ENCODE measurements at regions not wholly inside any gene's neighbourhood (a gene's known extent, or its start where the extent isn't known, plus 50 kb on each side); places are given as distances from the start of the nearest gene placed in this dataset.
"Not testable (repeated sequence)": the region's sequence is repeated elsewhere in the genome, so short reads cannot be mapped to it uniquely, and the experiment has no call there.

- ChIA-PET POLR2A (no interaction called here), CTCF (interaction anchor here (1.8 kb wide), 1 partner anchor 168 kb away, joined by 4 read pairs; no protein-coding TSS in a partner anchor)
Observed at GRCh38 chr10:43857931-43858315, 209.2 kb upstream of the ZNF32 start.

- ChIA-PET POLR2A (no interaction called here), CTCF (interaction anchor here (1.8 kb wide), 1 partner anchor 167 kb away, joined by 4 read pairs; no protein-coding TSS in a partner anchor)
Observed at GRCh38 chr10:43857206-43857930, 208.7 kb upstream of the ZNF32 start.

- ChIA-PET POLR2A (no interaction called here), CTCF (no interaction called here)
Observed at GRCh38 chr10:43856299-43856698, 207.6 kb upstream of the ZNF32 start.

GRCh38 chr10:43855667-43856210 lies 207.1 kb upstream of the ZNF32 start:
- POLR2A ChIA-PET = no interaction called here
- CTCF ChIA-PET = no interaction called here

- POLR2A ChIA-PET = no interaction called here
- CTCF ChIA-PET = no interaction called here
Observed at GRCh38 chr10:43854007-43854406, 205.3 kb upstream of the ZNF32 start.

- POLR2A ChIA-PET = no interaction called here
- CTCF ChIA-PET = no interaction called here
Observed at GRCh38 chr10:43853369-43853768, 204.7 kb upstream of the ZNF32 start.

- ChIA-PET CTCF (no interaction called here), POLR2A (no interaction called here)
Observed at GRCh38 chr10:43852644-43853214, 204.0 kb upstream of the ZNF32 start.

GRCh38 chr10:43852149-43852548 lies 203.5 kb upstream of the ZNF32 start:
- CTCF ChIA-PET = no interaction called here
- POLR2A ChIA-PET = no interaction called here

- POLR2A ChIA-PET = no interaction called here
- CTCF ChIA-PET = no interaction called here
Observed at GRCh38 chr10:43851030-43851429, 202.3 kb upstream of the ZNF32 start.

GRCh38 chr10:43849551-43849950 lies 200.9 kb upstream of the ZNF32 start:
- POLR2A ChIA-PET = no interaction called here
- CTCF ChIA-PET = no interaction called here

- POLR2A ChIA-PET = no interaction called here
- CTCF ChIA-PET = interaction anchor here (1.4 kb wide), 1 partner anchor 157 kb away, joined by 4 read pairs; no protein-coding TSS in a partner anchor
Observed at GRCh38 chr10:43846968-43847367, 198.3 kb upstream of the ZNF32 start.

GRCh38 chr10:43846187-43846680 lies 197.6 kb upstream of the ZNF32 start:
- POLR2A ChIA-PET = no interaction called here
- CTCF ChIA-PET = interaction anchor here (1.4 kb wide), 1 partner anchor 156 kb away, joined by 4 read pairs; no protein-coding TSS in a partner anchor

- POLR2A ChIA-PET = no interaction called here
Observed at GRCh38 chr10:43845121-43845520, 196.4 kb upstream of the ZNF32 start.

GRCh38 chr10:43844221-43844620 lies 195.5 kb upstream of the ZNF32 start:
- ChIA-PET CTCF (no interaction called here), POLR2A (no interaction called here)

More at GRCh38 chr10:43845121-43845520, 196.4 kb upstream of the ZNF32 start:
- CTCF ChIA-PET = no interaction called here

GRCh38 chr10:43843321-43844101 lies 194.8 kb upstream of the ZNF32 start:
- POLR2A ChIA-PET = no interaction called here
- CTCF ChIA-PET = no interaction called here

GRCh38 chr10:43842496-43842895 lies 193.8 kb upstream of the ZNF32 start:
- ChIA-PET POLR2A (no interaction called here), CTCF (no interaction called here)

- CTCF ChIA-PET = no interaction called here
- POLR2A ChIA-PET = no interaction called here
Observed at GRCh38 chr10:43842072-43842471, 193.4 kb upstream of the ZNF32 start.

GRCh38 chr10:43839973-43840372 lies 191.3 kb upstream of the ZNF32 start:
- ChIA-PET POLR2A (no interaction called here), CTCF (no interaction called here)

- POLR2A ChIA-PET, CTCF ChIA-PET: not testable (repeated sequence)
Observed at GRCh38 chr10:43834751-43835150, 186.1 kb upstream of the ZNF32 start.

- CTCF ChIA-PET = no interaction called here
- POLR2A ChIA-PET = no interaction called here
Observed at GRCh38 chr10:43827853-43828252, 179.2 kb upstream of the ZNF32 start.

- POLR2A ChIA-PET = no interaction called here
- CTCF ChIA-PET = interaction anchor here (0.6 kb wide), 1 partner anchor 715 kb away, joined by 4 read pairs; no protein-coding TSS in a partner anchor
Observed at GRCh38 chr10:43825984-43826383, 177.3 kb upstream of the ZNF32 start.

Data from activated CD8-positive, alpha-beta memory T cell treated with anti-CD3 and anti-CD28 coated beads for 36 hours (primary cell).